Neural progenitor cell (in vitro differentiated cells): ENCODE measurements at regions not wholly inside any gene's neighbourhood (a gene's known extent, or its start where the extent isn't known, plus 50 kb on each side); places are given as distances from the start of the nearest gene placed in this dataset.

Experiments used
- CTCF ChIP-seq: fragments of 200-600 bp; sonication (generic); IDR thresholded peaks from 2 replicates; pipeline ENCODE4 v1.5.1; 2017; ENCODE audit warnings: antibody characterized with exemption, mild to moderate bottlenecking
- EZH2 ChIP-seq: fragments of 200-600 bp; sonication (generic); IDR thresholded peaks from 2 replicates; pipeline ENCODE4 v1.6.1; 2017; ENCODE audit warnings: antibody characterized with exemption, mild to moderate bottlenecking, moderate library complexity
- EZH2phosphoT487 ChIP-seq: fragments of 200-600 bp; sonication (generic); IDR thresholded peaks from 2 replicates; pipeline ENCODE4 v1.6.1; 2017; ENCODE audit warnings: antibody characterized with exemption

- TF ChIP-seq CTCF (no peak), EZH2phosphoT487 (no peak), EZH2 (no peak)
These were observed 464.4 kb downstream of the TAF11L14 start for GRCh38 chr5:18098691-18099090.
